ENCODE measurements at regions not wholly inside any gene's neighbourhood (a gene's known extent, or its start where the extent isn't known, plus 50 kb on each side); places are given as distances from the start of the nearest gene placed in this dataset.
"Not testable (repeated sequence)": the region's sequence is repeated elsewhere in the genome, so short reads cannot be mapped to it uniquely, and the experiment has no call there.

- no peak for DNase-seq (ENCODE audit: extremely low read depth, low read depth)
- TF ChIP-seq CTCF (IDR thresholded peaks at IDR 0.05; ENCODE audit: low read depth, low read length) = peak; percentile 43
Measured at GRCh38 chrX:39261446-39262147, 460.3 kb downstream of the MID1IP1 start.

- DNase-seq (ENCODE audit: extremely low read depth, low read depth) = no peak
- no peak for TF ChIP-seq CTCF (IDR thresholded peaks at IDR 0.05; ENCODE audit: low read depth, low read length)
Measured at GRCh38 chrX:39262641-39263040, 461.4 kb downstream of the MID1IP1 start.

- DNase-seq (ENCODE audit: extremely low read depth, low read depth) = no peak
- no peak for TF ChIP-seq CTCF (IDR thresholded peaks at IDR 0.05; ENCODE audit: low read depth, low read length)
Measured at GRCh38 chrX:39264023-39264422, 462.8 kb downstream of the MID1IP1 start.

GRCh38 chrX:39267176-39267575, 465.9 kb downstream of the MID1IP1 start:
- TF ChIP-seq CTCF (IDR thresholded peaks at IDR 0.05; ENCODE audit: low read depth, low read length) = no peak
- no peak for DNase-seq (ENCODE audit: extremely low read depth, low read depth)

- no peak for DNase-seq (ENCODE audit: extremely low read depth, low read depth)
- no peak for TF ChIP-seq CTCF (IDR thresholded peaks at IDR 0.05; ENCODE audit: low read depth, low read length)
Measured at GRCh38 chrX:39268207-39268606, 466.9 kb downstream of the MID1IP1 start.

GRCh38 chrX:39275500-39276068, 474.3 kb downstream of the MID1IP1 start:
- DNase-seq (ENCODE audit: extremely low read depth, low read depth) = no peak
- TF ChIP-seq CTCF (IDR thresholded peaks at IDR 0.05; ENCODE audit: low read depth, low read length) = no peak

- not testable (repeated sequence) for DNase-seq (ENCODE audit: extremely low read depth, low read depth)
Measured at GRCh38 chrX:39277685-39278390, 476.6 kb downstream of the MID1IP1 start.

Measured in AG09319 (cell line).